NCI-H128 (cell line): ENCODE measurements at regions not wholly inside any gene's neighbourhood (a gene's known extent, or its start where the extent isn't known, plus 50 kb on each side); places are given as distances from the start of the nearest gene placed in this dataset.

Source experiments
- DNase-seq: peaks from one replicate; lab custom pipeline; 2025; ENCODE audit not compliant: unreplicated experiment; lab: John Stamatoyannopoulos, UW

GRCh38 chr10:29962166-29962850, 97.1 kb downstream of the JCAD start:
- DNase-seq, result no peak

- DNase-seq, result no peak
These were observed 98.0 kb downstream of the JCAD start for GRCh38 chr10:29961351-29961750.

GRCh38 chr10:29960261-29960660, 99.1 kb downstream of the JCAD start:
- no peak for DNase-seq

GRCh38 chr10:29959586-29959985, 99.8 kb downstream of the JCAD start:
- DNase-seq, result no peak

DNA sequence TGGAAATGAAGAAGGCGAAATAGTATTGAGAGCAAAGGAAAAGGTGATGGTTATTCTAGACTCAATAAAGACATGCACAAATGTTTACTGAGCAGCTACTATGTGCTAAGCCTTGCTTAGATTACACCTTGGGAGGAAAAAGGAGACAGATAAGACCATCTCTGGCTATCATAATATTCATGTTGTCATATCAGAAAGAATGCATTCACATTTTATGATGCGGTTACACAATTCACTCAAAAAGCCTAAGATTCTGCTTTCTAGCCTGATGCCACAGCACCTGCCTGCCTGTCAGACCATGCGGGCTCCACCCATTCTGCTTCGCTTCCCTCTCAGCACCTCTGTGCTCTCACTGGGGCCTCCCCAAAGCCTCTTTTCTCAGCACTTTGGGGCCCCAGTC, 100.9 kb downstream of the JCAD start:
- DNase-seq, result no peak

DNA sequence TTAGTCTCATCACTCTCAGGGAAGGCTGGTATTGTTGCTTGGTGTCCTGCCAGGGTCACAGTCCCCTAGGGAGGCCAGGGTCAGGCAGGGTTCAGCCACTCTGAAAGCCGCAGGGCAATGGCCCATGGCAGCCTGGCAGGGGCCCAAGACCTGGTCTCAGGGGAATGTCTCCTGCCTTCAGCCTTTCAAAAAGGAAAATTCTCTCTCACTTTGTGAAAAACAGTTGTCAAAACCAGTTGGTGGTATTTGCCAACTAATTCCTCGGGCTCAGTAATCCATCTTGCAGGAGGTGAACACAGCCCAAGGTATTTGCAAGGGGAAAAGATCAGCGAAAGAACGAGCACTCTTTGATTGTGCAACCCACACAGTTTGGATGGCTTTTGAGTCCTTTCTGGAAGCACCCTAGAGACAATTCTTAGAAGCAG, 101.5 kb downstream of the JCAD start:
- no peak for DNase-seq

- DNase-seq, result no peak
These were observed 102.2 kb downstream of the JCAD start for GRCh38 chr10:29957236-29957635.

GRCh38 chr10:29956335-29956924, 103.0 kb downstream of the JCAD start:
- no peak for DNase-seq

DNA sequence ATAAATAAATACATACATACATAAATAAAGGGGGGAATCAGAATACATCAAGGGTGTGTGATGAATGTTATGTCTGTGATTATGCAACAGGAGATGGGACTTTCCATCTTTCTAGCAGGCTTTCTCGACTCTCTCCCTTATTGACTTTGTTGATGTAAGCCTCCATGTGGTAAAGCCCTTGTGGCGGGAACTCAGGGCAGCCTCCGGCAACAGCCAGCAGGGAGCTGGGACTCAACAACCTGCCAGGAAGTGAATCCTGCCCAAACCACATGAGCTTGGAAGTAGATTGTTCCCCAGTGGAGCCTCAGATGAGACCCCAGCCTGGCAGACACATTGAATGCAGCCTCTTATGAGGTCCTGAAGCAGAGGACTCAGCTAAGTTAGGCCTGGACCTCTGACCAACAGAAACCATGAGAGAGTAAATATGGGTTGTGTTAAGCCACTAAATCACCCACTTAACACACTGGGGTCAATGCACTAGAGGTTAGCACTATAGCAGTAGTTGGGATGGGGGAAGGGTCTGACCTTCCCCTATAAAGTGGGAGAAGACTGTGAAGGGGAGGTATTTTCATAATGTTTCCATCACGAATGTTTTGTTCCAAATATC, 104.0 kb downstream of the JCAD start:
- DNase-seq, result no peak

DNA sequence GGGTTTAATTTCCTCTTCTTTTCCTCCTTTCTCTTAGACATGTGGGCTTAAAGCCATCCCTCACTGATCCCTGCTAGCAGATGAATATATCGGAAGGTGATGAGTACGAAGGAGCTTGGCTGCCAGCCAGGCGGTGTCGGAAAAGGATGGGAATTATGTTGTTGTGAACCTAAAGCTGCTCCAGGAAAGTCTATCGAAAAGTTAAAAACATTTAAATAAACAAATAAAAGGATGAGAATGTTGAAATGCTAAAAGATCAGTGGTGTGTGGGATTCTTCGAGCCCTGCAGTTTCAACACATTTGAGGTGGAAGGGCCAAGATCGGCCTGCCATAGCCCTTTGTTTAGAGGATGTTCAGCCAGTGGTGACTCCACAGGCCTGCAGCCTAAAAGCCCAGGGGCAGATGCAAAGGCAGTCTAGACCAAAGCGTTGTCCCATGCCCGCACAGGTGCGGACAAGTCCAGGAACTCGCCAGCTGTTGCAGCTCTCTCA, 107.9 kb downstream of the JCAD start:
- DNase-seq, result no peak

DNA sequence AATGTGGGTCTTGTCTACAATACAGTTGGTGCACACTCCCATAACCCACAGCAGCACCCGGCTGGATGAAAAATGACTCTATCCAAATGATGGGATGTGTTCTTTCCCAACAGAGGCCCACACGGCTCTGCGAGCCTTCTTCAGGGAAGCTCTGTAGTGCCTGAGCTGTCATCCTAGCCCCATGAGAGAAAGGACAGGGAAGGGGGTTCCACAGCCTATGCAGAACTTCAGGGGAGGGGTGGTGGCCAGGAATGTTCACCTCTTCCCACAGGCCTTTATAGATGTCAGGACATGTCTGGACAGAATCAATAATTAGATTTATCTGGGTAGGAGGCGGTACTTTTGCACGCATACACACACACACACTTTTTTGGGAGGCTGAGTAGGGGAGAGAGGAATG, 109.0 kb downstream of the JCAD start:
- no peak for DNase-seq

GRCh38 chr10:29949411-29950011, 109.9 kb downstream of the JCAD start:
- no peak for DNase-seq

- DNase-seq, result no peak
These were observed 110.5 kb downstream of the JCAD start for GRCh38 chr10:29948881-29949355.

- no peak for DNase-seq
These were observed 111.7 kb downstream of the JCAD start for GRCh38 chr10:29947701-29948060.

DNA sequence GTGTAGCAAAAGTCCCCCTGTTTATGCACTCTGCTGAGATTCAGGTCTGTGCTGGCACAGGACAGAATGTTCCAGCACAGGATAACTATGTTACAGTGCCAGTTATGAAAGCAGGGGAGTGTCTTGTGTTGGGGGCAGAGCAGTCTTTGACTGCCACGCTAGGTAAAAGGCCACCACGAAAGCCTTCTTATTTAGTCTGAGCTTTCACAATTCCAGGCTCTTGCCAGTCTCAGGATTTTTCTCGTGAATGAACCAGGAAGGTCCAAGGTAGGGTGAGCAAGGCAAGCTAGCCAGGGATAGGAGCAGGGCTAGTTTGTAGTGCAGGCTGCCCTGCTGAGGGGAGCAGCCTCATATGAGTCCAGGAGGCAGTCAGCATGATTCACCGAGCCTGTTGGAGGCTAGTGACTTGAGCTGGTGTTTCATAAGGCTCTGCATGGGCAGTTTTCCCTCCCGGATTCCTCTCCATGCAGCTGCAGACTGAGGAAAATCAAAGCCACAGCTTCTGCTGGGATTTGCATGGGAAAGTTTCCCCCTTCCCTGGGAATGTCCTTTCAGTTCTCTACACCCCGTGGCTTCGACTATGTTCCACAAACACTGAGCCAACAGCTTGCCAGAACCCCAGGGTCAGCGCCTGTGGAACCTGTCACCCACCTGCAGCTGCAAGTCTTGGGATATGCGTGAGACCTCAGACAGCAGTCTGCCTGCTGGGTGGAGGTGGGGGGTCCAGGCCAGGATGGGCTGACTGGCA, 112.3 kb downstream of the JCAD start:
- DNase-seq, result no peak

GRCh38 chr10:29946614-29946952, 112.8 kb downstream of the JCAD start:
- DNase-seq, result no peak

DNA sequence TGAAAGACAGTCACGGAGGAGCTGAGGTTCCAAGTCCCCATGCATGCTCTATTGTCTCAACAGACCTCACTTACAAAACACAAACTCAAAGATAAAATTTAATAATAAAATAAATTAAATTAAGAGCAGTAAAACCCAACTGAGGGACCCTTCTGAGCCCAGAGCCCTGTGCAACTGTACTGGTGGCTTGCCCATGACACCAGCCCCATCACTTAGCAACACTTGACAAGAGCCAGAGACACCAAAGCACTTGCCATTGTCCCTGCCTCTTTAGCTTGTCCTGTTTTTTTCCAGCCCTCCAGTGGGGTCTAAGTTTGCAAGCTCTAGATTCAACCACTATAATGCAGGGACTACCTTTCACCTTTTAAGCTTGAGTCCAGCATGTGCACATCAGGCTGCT, 117.9 kb downstream of the JCAD start:
- no peak for DNase-seq

DNA sequence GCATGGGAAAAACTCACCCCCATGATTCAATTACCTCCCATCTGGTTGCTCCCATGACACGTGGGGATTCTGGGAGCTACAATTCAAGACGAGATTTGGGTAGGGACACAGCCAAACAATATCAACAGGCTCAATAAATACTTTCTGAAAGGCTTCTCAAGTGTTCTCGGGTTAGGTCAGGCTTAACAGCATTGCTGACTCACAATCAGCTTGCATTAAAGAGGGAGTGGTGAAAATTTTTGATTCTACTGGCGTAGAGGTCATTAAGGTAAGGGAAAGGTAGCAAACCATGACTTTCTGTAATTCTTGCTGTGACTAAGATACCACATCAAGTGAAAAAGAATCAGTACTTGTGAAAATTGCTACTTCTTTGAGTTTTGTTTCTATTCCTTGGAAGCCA, 126.4 kb downstream of the JCAD start:
- DNase-seq, result no peak

DNA sequence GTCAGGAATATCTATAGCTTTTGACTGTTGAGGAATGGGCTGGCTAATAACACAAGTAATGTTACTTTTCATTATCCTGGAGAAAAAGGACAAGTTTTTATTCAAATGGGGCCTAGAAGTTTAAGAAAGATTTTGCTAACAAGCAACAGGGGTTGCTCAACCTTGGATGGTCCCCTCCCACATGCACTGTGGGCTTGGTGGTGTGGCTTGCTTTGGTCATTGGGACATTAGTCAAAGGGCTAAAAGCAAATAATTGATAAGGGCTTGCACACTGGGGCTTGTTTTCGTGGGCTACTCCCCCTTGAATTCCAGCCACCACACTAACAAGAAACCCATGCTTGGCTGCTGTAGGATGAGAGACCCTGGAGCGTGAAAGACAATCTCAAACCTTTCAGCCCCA, 127.6 kb downstream of the JCAD start:
- DNase-seq, result no peak

GRCh38 chr10:29929006-29929405, 130.4 kb downstream of the JCAD start:
- no peak for DNase-seq

DNA sequence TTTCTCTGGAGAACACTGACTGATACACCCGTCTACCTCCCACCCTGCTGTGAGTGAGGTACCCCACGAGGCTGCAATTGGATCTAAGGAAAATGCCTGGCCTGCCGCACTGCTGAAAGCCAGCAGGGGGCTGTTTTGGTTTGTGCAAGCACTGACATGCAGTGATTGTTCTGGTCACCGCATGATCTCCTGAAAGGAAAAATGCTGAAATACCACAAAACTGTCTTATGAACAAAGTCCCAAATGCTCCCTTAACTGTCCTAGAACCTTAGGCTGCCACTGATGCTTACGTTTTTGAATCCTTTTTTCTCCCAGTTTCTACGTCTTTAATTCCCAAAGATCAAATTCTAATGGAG, 132.7 kb downstream of the JCAD start:
- no peak for DNase-seq
